IMR-90 (cell line): ENCODE measurements at regions not wholly inside any gene's neighbourhood (a gene's known extent, or its start where the extent isn't known, plus 50 kb on each side); places are given as distances from the start of the nearest gene placed in this dataset.

Experiments
- ATAC-seq: fragments of 200-7000 bp; cut with Tn5 transposase; 2 replicates; pipeline ENCODE4 v1.9.1; 2020; ENCODE audit warnings: low read depth, mild to moderate bottlenecking, moderate library complexity
- BruUV-seq: library from RNA; stranded (reverse); fragments of 400-500 nt; replicated peaks from 2 replicates; lab custom pipeline; 2021; lab: Mats Ljungman, UMichigan
- CTCF ChIA-PET: fragments of 300-600 bp; formaldehyde crosslinking; extraction: SDS; loops from one replicate; lab custom pipeline; 2021; ENCODE audit warnings: antibody characterized with exemption; lab: Yijun Ruan, JAX
- POLR2A ChIA-PET: fragments of 300-600 bp; sonication (Branson Sonifier 250); formaldehyde crosslinking; loops from one replicate; lab custom pipeline; 2022; ENCODE audit warnings: antibody characterized with exemption; ENCODE audit not compliant: unreplicated experiment; lab: Charles Lee
- DNase-seq: peaks from one replicate; pipeline ENCODE4 v3.0.0; 2013
- H2AFZ ChIP-seq: replicated peaks from 2 replicates; pipeline ENCODE3; 2013; ENCODE audit warnings: low read length, mild to moderate bottlenecking; ENCODE audit not compliant: poor library complexity
- H2AK5ac ChIP-seq: 2 replicates; pipeline ENCODE4 v1.6.1; 2013; ENCODE audit warnings: low read depth, low read length, inconsistent platforms
- H2AK9ac ChIP-seq: replicated peaks from 2 replicates; pipeline ENCODE3; 2013; ENCODE audit warnings: mild to moderate bottlenecking, low read depth, low read length, moderate library complexity; ENCODE audit not compliant: poor library complexity
- H2BK120ac ChIP-seq: 2 replicates; pipeline ENCODE4 v1.6.1; 2013; ENCODE audit warnings: low read depth, low read length, inconsistent platforms
- H2BK15ac ChIP-seq: 3 replicates; pipeline ENCODE4 v1.6.1; 2013; ENCODE audit warnings: low read depth, low read length, inconsistent platforms
- H2BK20ac ChIP-seq: 2 replicates; pipeline ENCODE4 v1.6.1; 2013; ENCODE audit warnings: low read depth, mild to moderate bottlenecking, inconsistent platforms, low read length, moderate library complexity
- H2BK5ac ChIP-seq: 2 replicates; pipeline ENCODE4 v1.6.1; 2013; ENCODE audit warnings: mild to moderate bottlenecking, low read depth, low read length, inconsistent platforms; ENCODE audit not compliant: poor library complexity, severe bottlenecking
- H3K14ac ChIP-seq: replicated peaks from 2 replicates; pipeline ENCODE4 v1.6.1; 2013; ENCODE audit warnings: low read depth, low read length, inconsistent platforms
- H3K18ac ChIP-seq: 2 replicates; pipeline ENCODE4 v1.6.1; 2013; ENCODE audit warnings: low read depth, low read length, control low read depth
- H3K23ac ChIP-seq: 2 replicates; pipeline ENCODE4 v1.6.1; 2013; ENCODE audit warnings: low read depth, low read length, inconsistent platforms
- H3K27ac ChIP-seq: 2 replicates; pipeline ENCODE4 v1.5.1; 2013; ENCODE audit warnings: mild to moderate bottlenecking, control low read depth, low read length; ENCODE audit not compliant: insufficient read depth
- H3K27me3 ChIP-seq: 2 replicates; pipeline ENCODE4 v1.6.1; 2013; ENCODE audit warnings: low read length; ENCODE audit not compliant: control insufficient read depth, insufficient read depth
- H3K36me3 ChIP-seq: 2 replicates; pipeline ENCODE4 v1.6.1; 2013; ENCODE audit warnings: low read length, mixed read lengths; ENCODE audit not compliant: control insufficient read depth, insufficient read depth
- H3K4ac ChIP-seq: 2 replicates; pipeline ENCODE4 v1.6.1; 2013; ENCODE audit warnings: low read depth, low read length, inconsistent platforms
- H3K4me1 ChIP-seq: 2 replicates; pipeline ENCODE4 v1.6.1; 2013; ENCODE audit warnings: low read length, mixed read lengths; ENCODE audit not compliant: control insufficient read depth, insufficient read depth
- H3K4me2 ChIP-seq: 2 replicates; pipeline ENCODE4 v1.6.1; 2013; ENCODE audit warnings: low read depth, mild to moderate bottlenecking, control low read depth, low read length, moderate library complexity
- H3K4me3 ChIP-seq: 2 replicates; pipeline ENCODE4 v1.5.1; 2013; ENCODE audit warnings: low read depth, mild to moderate bottlenecking, control low read depth, low read length, moderate library complexity; ENCODE audit not compliant: insufficient read depth
- H3K56ac ChIP-seq: 2 replicates; pipeline ENCODE4 v1.6.1; 2013; ENCODE audit warnings: low read length, inconsistent platforms; ENCODE audit not compliant: insufficient read depth; ENCODE audit errors: extremely low read depth
- H3K79me1 ChIP-seq, 2 experiments: 2 replicates each; pipeline ENCODE4 v1.6.1; 2013; ENCODE audit warnings: low read length in 2 of 2, inconsistent platforms in 1 of 2, low read depth in 1 of 2
- H3K9ac ChIP-seq: 2 replicates; pipeline ENCODE4 v1.6.1; 2013; ENCODE audit warnings: low read depth, low read length, control low read depth
- H3K9me1 ChIP-seq: 2 replicates; pipeline ENCODE4 v1.6.1; 2013; ENCODE audit warnings: low read length, inconsistent platforms; ENCODE audit not compliant: insufficient read depth
- H3K9me3 ChIP-seq: 2 replicates; pipeline ENCODE4 v1.6.1; 2013; ENCODE audit warnings: low read length; ENCODE audit not compliant: control insufficient read depth, insufficient read depth
- H4K20me1 ChIP-seq: 2 replicates; pipeline ENCODE4 v1.6.1; 2013; ENCODE audit warnings: low read length, inconsistent platforms; ENCODE audit not compliant: insufficient read depth
- H4K5ac ChIP-seq: 2 replicates; pipeline ENCODE4 v1.6.1; 2013; ENCODE audit warnings: mild to moderate bottlenecking, low read depth, low read length, control low read depth
- H4K8ac ChIP-seq, 2 experiments: 2 replicates each; pipeline ENCODE4 v1.6.1; 2013; ENCODE audit warnings: low read depth in 2 of 2, low read length in 2 of 2, control low read depth in 1 of 2, inconsistent platforms in 1 of 2
- H4K91ac ChIP-seq: 2 replicates; pipeline ENCODE4 v1.6.1; 2013; ENCODE audit warnings: low read depth, low read length, inconsistent platforms; ENCODE audit not compliant: insufficient read depth
- CEBPB ChIP-seq: IDR thresholded peaks from 2 replicates; pipeline ENCODE4 v1.6.1; 2012; ENCODE audit warnings: low read depth, low read length, improper control_type of control experiment
- ELK1 ChIP-seq: fragments of 150-350 bp; IDR thresholded peaks from 2 replicates; pipeline ENCODE4 v1.6.1; 2016; ENCODE audit warnings: low read depth, mild to moderate bottlenecking, low read length, moderate library complexity, borderline replicate concordance
- FOS ChIP-seq: fragments of 150-350 bp; IDR thresholded peaks from 2 replicates; pipeline ENCODE4 v1.6.1; 2016; ENCODE audit warnings: low read depth, low read length
- MAFK ChIP-seq: IDR thresholded peaks from 2 replicates; pipeline ENCODE4 v1.6.1; 2012; ENCODE audit warnings: low read depth, low read length, improper control_type of control experiment
- MAZ ChIP-seq: IDR thresholded peaks from 2 replicates; pipeline ENCODE4 v1.6.1; 2012; ENCODE audit warnings: low read depth, mild to moderate bottlenecking, low read length, improper control_type of control experiment, moderate library complexity, borderline replicate concordance
- NFE2L2 ChIP-seq: fragments of 150-350 bp; IDR thresholded peaks from 2 replicates; pipeline ENCODE4 v1.6.1; 2016; ENCODE audit warnings: low read depth, mild to moderate bottlenecking, low read length
- RCOR1 ChIP-seq: IDR thresholded peaks from 2 replicates; pipeline ENCODE4 v1.6.1; 2012; ENCODE audit warnings: mild to moderate bottlenecking, low read length, improper control_type of control experiment; ENCODE audit not compliant: insufficient replicate concordance
- SMC3 ChIP-seq: fragments of 150-350 bp; IDR thresholded peaks from 2 replicates; pipeline ENCODE4 v1.6.1; 2016; ENCODE audit warnings: low read depth, mild to moderate bottlenecking, antibody characterized with exemption, low read length, moderate library complexity
- WGBS, 2 experiments: methylation state at CpG; one replicate each; pipeline versions ENCODE4 v1.1.5 to v1.1.7; 2013; ENCODE audit warnings: missing lambda C conversion rate in 2 of 2; ENCODE audit not compliant: insufficient read length in 1 of 2; ENCODE audit errors: extremely low coverage in 2 of 2; 5-methylcytosine and 5-hydroxymethylcytosine counted together
- dilution Hi-C: fragments of 300-500 bp; cut with HindIII; formaldehyde crosslinking; loops from one replicate; pipeline ENCODE4 v1.14.3; 2018; ENCODE audit warnings: low sequenced_read_pairs; ENCODE audit not compliant: unreplicated experiment
- in situ Hi-C: fragments of 300-500 bp; cut with MboI; formaldehyde crosslinking; loops from 3 replicates; pipeline ENCODE4 v1.14.3; 2019; ENCODE audit warnings: low sequenced_read_pairs, inconsistent platforms, mixed read lengths
- intact Hi-C: fragments of 100-400 bp; cut with micrococcal nuclease; formaldehyde crosslinking; loops from 2 replicates; pipeline ENCODE4 v1.10.0; 2022

- Histone ChIP-seq H3K4me1 (no peaks in the 10 kb centered on the region), H3K27ac (no peak overlapping the region), H3K14ac (no peak overlapping the region), H3K9me1 (no peaks in the 10 kb centered on the region), H3K9ac (no peak overlapping the region), H2BK120ac (no peak overlapping the region), H3K36me3 (no peaks in the 10 kb centered on the region), H2BK15ac (no peak overlapping the region), H3K79me1 (no peaks in the 10 kb centered on the region), H4K20me1 (no peaks in the 10 kb centered on the region), H3K18ac (no peak overlapping the region), H2AFZ (no peak overlapping the region), H2BK20ac (no peak overlapping the region), H3K27me3 (no peaks in the 10 kb centered on the region), H4K5ac (no peak overlapping the region), H4K91ac (no peak overlapping the region), H3K4me2 (no peak overlapping the region), H4K8ac (no peak overlapping the region), H2BK5ac (no peak overlapping the region), H3K56ac (no peak overlapping the region), H3K4ac (no peak overlapping the region), H3K4me3 (no peak overlapping the region), H3K9me3 (no peaks in the 10 kb centered on the region), H3K23ac (no peak overlapping the region), H2AK5ac (no peak overlapping the region), H2AK9ac (no peak overlapping the region)
- in situ Hi-C loops (no loop called here), intact Hi-C loops (no loop called here), dilution Hi-C loops (no loop called here)
- no peak for ATAC-seq
- ChIA-PET POLR2A (no interaction called here), CTCF (no interaction called here)
- no peak for DNase-seq
- WGBS, 2 experiments: 6% methylated on average over 5 of the region's 16 CpGs; no CpG with 5 or more reads in 1 of the 2 experiments
- no peak for TF ChIP-seq FOS
- TF ChIP-seq RCOR1: no peak
- TF ChIP-seq ELK1: no peak
- no peak for TF ChIP-seq MAFK
- TF ChIP-seq NFE2L2: no peak
- TF ChIP-seq CEBPB: no peak
- no peak for TF ChIP-seq SMC3
- TF ChIP-seq MAZ: no peak
- BruUV-seq: no TSS peak
These were observed 363.6 kb upstream of the CAMK1G start for GRCh38 chr1:209219791-209220524.
